Neuron (in vitro differentiated cells): ENCODE measurements at regions not wholly inside any gene's neighbourhood (a gene's known extent, or its start where the extent isn't known, plus 50 kb on each side); places are given as distances from the start of the nearest gene placed in this dataset.

Experiments
- H2AFZ ChIP-seq: one replicate; pipeline ENCODE4 v1.6.1; 2013; ENCODE audit warnings: low read depth, mild to moderate bottlenecking, inconsistent platforms, low read length, moderate library complexity
- H3K27me3 ChIP-seq: one replicate; pipeline ENCODE4 v1.6.1; 2013; ENCODE audit warnings: low read length; ENCODE audit not compliant: insufficient read depth
- H3K36me3 ChIP-seq: one replicate; pipeline ENCODE4 v1.6.1; 2013; ENCODE audit warnings: low read length; ENCODE audit not compliant: insufficient read depth
- H3K4me1 ChIP-seq: one replicate; pipeline ENCODE4 v1.6.1; 2013; ENCODE audit warnings: low read length; ENCODE audit not compliant: insufficient read depth
- H3K4me3 ChIP-seq: 2 replicates; pipeline ENCODE4 v1.5.1; 2013; ENCODE audit warnings: mild to moderate bottlenecking, low read length, moderate library complexity
- H3K9me3 ChIP-seq: one replicate; pipeline ENCODE4 v1.6.1; 2013; ENCODE audit warnings: low read length

DNA sequence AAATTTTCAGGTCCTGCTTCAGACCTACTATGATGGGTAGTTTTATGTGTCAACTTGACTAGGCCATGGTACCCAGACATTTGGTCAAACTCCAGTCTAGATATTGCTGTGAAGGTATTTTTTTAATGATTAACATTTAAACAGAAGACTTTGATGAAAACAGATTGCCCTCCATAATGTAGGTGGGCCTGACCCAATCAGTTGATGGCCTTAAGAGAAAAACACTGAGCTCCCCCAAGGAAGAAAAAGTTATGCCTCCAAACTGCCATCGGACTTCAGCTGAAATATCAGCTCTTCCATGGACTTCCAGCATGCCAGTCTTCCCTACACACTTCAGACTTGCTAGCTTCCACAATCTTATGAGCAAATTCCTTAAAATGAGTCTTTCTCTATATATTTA lies 67.3 kb upstream of the TYRP1 start:
- Histone ChIP-seq H3K36me3 (no peaks in the 10 kb centered on the region), H3K27me3 (no peaks in the 10 kb centered on the region), H3K4me3 (no peak overlapping the region), H2AFZ (no peak overlapping the region), H3K9me3 (no peaks in the 10 kb centered on the region), H3K4me1 (peaks cover 15% of the 10 kb centered on the region)

DNA sequence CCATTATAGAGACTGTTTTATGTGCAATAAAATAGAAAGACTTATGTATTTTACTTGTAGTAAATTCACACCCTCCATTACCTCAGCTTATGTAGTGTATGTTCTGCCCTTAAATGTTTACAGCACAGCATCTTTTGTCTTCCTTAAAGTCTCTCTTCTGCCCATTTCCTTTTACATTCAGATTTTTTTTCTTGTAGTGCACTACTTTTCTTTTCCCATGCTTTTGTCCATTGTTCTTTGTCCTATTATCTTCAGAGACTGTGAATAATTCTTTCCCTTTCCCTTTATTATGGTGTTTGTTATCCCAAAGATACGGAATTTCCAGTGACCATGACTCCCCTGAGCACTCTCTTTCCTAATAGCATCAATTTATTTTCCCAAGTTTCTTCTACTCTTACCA lies 66.1 kb upstream of the TYRP1 start:
- no peak overlapping the region for H2AFZ ChIP-seq
- H3K9me3 ChIP-seq = no peaks in the 10 kb centered on the region
- H3K4me3 ChIP-seq = no peak overlapping the region
- no peaks in the 10 kb centered on the region for H3K36me3 ChIP-seq
- H3K4me1 ChIP-seq = peaks cover 15% of the 10 kb centered on the region
- no peaks in the 10 kb centered on the region for H3K27me3 ChIP-seq

DNA sequence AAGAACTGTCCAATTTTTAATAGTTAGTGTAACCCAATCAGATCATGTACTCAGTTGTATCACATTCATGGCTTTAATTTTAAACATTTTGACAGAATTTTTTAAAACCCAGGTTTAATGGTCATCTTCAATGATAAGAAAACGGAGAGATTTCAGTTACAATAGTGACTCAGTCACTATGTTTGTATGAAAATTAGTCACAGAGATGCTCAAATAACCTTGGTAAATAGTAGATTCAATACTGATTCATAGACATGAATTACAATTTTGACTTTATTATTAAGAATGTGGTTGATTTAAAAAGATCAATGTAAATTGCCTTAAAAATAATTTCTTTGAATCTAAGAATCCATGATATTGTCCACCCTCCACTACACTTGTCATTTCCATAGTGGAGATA lies 64.6 kb upstream of the TYRP1 start:
- peaks cover 15% of the 10 kb centered on the region for H3K4me1 ChIP-seq
- no peaks in the 10 kb centered on the region for H3K9me3 ChIP-seq
- no peak overlapping the region for H2AFZ ChIP-seq
- no peaks in the 10 kb centered on the region for H3K27me3 ChIP-seq
- H3K36me3 ChIP-seq = no peaks in the 10 kb centered on the region
- no peak overlapping the region for H3K4me3 ChIP-seq

DNA sequence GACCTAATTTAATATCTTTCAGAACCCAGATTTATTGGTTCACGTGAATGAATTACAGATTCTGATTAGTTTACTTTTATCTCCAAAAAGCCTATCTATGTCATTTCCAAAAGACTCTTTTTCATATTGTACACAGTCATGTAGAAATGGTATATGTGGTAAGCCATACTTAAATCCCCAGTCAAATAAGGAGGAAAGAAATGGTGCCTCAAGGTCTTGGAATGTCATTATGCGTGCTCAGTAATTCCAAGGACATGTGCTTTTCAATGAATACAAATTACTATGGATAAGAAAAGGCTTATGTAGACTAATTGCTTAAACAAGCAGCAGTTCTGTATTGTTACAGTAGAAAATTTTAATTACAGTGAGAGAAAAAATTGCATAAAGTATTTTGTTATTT lies 64.1 kb upstream of the TYRP1 start:
- Histone ChIP-seq H3K27me3 (no peaks in the 10 kb centered on the region), H3K36me3 (no peaks in the 10 kb centered on the region), H3K4me1 (peaks cover 15% of the 10 kb centered on the region), H3K9me3 (no peaks in the 10 kb centered on the region), H3K4me3 (no peak overlapping the region), H2AFZ (no peak overlapping the region)

DNA sequence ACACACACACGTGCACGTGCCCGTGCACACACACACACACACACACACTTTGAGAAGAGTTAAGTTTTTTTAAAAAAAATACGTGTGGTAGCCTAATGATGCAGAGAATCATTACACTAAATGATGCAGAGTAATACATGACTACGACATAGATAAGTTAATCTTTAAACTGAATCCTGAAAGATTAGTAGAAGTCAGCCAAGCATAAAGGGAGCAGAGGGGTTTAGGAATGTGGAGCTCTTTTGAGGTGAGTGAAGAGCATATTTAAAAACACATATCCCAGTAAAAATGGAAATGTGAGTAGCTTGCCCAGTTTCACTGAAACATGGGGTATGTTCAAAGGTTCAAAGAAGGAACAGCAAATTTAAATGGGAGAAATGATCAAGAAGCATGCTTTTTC lies 61.3 kb upstream of the TYRP1 start:
- Histone ChIP-seq H3K27me3 (no peaks in the 10 kb centered on the region), H3K9me3 (no peaks in the 10 kb centered on the region), H2AFZ (no peak overlapping the region), H3K36me3 (no peaks in the 10 kb centered on the region), H3K4me1 (peaks cover 15% of the 10 kb centered on the region), H3K4me3 (no peak overlapping the region)

DNA sequence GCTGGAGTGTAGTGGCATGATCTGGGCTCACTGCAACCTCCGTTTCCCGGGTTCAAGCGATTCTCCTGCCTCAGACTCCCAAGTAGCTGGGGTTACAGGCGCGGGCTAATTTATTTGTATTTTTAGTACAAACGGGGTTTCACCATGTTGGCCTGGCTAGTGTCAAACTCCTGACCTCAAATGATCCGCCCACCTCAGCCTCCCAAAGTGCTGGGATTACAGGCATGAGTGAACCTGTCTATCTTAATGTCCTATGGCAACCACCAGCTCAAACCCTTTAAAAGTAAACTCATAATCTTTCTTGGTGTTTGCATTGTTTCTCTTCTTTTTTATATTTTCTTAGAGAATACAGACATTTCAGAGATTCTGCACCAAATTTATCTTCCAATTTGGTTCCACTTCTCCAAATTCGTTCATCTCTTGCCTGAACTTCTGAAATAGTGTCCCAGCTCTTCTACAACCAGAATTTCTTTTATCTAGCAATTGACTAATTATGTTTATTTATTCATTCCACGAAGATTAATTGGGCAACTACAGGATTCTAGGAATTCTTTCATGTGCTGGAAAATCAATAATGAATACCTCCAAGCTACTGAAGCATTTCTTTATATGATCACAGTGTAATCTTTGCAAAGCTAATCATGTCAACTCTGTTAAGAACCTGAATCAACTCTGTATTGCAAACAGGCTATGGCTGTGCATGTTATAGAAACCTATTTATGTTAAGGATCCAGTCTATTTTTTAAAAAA lies 60.0 kb upstream of the TYRP1 start:
- no peak overlapping the region for H2AFZ ChIP-seq
- H3K27me3 ChIP-seq = no peaks in the 10 kb centered on the region
- H3K4me3 ChIP-seq = no peak overlapping the region
- H3K36me3 ChIP-seq = no peaks in the 10 kb centered on the region
- H3K9me3 ChIP-seq = no peaks in the 10 kb centered on the region
- H3K4me1 ChIP-seq = peaks cover 15% of the 10 kb centered on the region

DNA sequence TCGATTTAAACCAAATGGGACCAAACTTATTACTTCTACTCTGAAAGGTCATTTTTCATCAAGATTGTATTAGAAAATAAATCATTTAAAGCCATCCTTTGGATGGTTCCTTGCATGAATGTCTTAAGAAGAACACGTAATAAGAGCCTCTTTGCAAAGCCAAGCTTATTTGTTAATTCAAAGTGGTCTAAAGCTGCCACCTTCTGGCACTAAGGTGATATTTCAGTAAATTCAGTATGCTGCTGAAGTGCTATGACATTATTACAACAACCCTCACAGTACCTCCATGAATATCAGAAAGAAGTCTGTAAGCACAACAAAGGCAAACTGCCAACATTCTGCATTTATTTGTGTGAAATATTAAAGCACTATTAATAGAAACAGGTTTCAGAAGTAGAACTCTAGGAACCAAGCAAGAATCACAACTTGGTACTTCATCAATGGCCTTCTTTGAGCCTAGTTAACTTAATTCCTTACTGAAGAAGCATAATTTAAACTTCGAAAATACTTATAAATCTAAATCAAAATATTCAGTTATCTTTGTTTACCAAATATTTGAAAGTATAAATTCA lies 53.1 kb upstream of the TYRP1 start:
- Histone ChIP-seq H3K9me3 (no peaks in the 10 kb centered on the region), H3K4me3 (no peak overlapping the region), H3K27me3 (no peaks in the 10 kb centered on the region), H3K36me3 (no peaks in the 10 kb centered on the region), H2AFZ (no peak overlapping the region), H3K4me1 (no peaks in the 10 kb centered on the region)

DNA sequence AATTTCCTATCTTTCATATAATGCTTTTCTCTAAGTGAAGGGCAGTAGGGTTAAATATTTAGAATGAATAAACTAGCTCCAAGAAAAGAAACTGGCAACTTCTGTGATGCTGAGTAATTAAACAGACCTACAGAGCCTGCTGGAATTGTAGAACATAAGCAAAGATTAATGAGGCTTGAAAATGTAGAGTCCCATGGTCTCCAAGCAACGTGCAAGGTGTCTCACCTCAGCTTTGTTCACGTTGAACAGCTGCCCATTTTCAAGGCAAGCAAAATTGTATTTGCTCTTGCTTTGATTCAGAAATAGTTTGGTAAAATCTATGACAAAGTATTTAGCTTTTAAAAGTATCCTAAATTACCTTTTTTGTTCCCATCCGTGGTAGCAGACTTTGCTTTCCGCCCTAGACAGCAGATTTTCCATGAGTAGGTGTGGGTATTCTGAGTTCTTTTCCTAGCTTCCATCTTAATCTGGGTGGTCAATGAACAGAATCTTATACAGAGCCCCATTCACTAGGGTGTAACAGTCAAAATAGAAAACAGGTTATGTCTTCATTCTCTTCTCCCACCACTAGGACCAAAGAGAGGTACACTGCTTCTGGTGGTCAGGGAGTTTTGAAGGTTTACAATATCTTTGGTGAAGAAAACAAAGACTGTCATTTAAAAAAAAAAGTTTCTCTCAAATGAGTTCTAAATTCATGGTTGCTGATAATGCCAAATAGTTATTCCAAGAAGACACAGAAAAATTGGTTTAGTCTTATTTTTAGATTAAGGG lies 52.1 kb upstream of the TYRP1 start:
- no peaks in the 10 kb centered on the region for H3K36me3 ChIP-seq
- no peaks in the 10 kb centered on the region for H3K4me1 ChIP-seq
- H3K4me3 ChIP-seq = no peak overlapping the region
- no peaks in the 10 kb centered on the region for H3K9me3 ChIP-seq
- no peaks in the 10 kb centered on the region for H3K27me3 ChIP-seq
- H2AFZ ChIP-seq = no peak overlapping the region
